PFSK-1 (cell line): ENCODE measurements at regions not wholly inside any gene's neighbourhood (a gene's known extent, or its start where the extent isn't known, plus 50 kb on each side); places are given as distances from the start of the nearest gene placed in this dataset.

Experiments
- POLR2AphosphoS5 ChIP-seq: IDR thresholded peaks from 2 replicates; pipeline ENCODE4 v1.6.1; 2012; ENCODE audit warnings: low read depth, mild to moderate bottlenecking, control low read depth, low read length, moderate library complexity
- SIN3A ChIP-seq: IDR thresholded peaks from 2 replicates; pipeline ENCODE4 v1.6.1; 2012; ENCODE audit warnings: mild to moderate bottlenecking, low read length, moderate library complexity, borderline replicate concordance; ENCODE audit not compliant: insufficient read depth
- TAF1 ChIP-seq: IDR thresholded peaks from 2 replicates; pipeline ENCODE4 v1.6.1; 2012; ENCODE audit warnings: low read length, control low read depth, borderline replicate concordance; ENCODE audit not compliant: insufficient read depth
- TF ChIP-seq, protein P1 (sequence below), 2 experiments: IDR thresholded peaks; 2 replicates each; pipeline versions ENCODE4 v1.6.1 to v1.8.0; 2011 to 2012; ENCODE audit warnings: low read depth in 2 of 2, low read length in 2 of 2, control low read depth in 1 of 2, inconsistent platforms in 1 of 2, mild to moderate bottlenecking in 1 of 2, moderate library complexity in 1 of 2; ENCODE audit not compliant: insufficient read depth in 1 of 2

GRCh38 chr5:53330491-53330890, 149.9 kb upstream of the FST start:
- TF ChIP-seq SIN3A (no peak), TAF1 (no peak), POLR2AphosphoS5 (no peak)
- TF ChIP-seq, protein P1, sequence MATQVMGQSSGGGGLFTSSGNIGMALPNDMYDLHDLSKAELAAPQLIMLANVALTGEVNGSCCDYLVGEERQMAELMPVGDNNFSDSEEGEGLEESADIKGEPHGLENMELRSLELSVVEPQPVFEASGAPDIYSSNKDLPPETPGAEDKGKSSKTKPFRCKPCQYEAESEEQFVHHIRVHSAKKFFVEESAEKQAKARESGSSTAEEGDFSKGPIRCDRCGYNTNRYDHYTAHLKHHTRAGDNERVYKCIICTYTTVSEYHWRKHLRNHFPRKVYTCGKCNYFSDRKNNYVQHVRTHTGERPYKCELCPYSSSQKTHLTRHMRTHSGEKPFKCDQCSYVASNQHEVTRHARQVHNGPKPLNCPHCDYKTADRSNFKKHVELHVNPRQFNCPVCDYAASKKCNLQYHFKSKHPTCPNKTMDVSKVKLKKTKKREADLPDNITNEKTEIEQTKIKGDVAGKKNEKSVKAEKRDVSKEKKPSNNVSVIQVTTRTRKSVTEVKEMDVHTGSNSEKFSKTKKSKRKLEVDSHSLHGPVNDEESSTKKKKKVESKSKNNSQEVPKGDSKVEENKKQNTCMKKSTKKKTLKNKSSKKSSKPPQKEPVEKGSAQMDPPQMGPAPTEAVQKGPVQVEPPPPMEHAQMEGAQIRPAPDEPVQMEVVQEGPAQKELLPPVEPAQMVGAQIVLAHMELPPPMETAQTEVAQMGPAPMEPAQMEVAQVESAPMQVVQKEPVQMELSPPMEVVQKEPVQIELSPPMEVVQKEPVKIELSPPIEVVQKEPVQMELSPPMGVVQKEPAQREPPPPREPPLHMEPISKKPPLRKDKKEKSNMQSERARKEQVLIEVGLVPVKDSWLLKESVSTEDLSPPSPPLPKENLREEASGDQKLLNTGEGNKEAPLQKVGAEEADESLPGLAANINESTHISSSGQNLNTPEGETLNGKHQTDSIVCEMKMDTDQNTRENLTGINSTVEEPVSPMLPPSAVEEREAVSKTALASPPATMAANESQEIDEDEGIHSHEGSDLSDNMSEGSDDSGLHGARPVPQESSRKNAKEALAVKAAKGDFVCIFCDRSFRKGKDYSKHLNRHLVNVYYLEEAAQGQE (IDR thresholded peaks at IDR 0.05; ENCODE audit: insufficient read depth in 1 of 2, low read depth in 2 of 2, low read length in 2 of 2): no peak
